NCI-H526 treated with DMSO at 0.1 percent for 48 hours (cell line): ENCODE measurements at regions not wholly inside any gene's neighbourhood (a gene's known extent, or its start where the extent isn't known, plus 50 kb on each side); places are given as distances from the start of the nearest gene placed in this dataset.

Source experiments
- DNase-seq: peaks from one replicate; lab custom pipeline; 2025; lab: John Stamatoyannopoulos, UW

DNA sequence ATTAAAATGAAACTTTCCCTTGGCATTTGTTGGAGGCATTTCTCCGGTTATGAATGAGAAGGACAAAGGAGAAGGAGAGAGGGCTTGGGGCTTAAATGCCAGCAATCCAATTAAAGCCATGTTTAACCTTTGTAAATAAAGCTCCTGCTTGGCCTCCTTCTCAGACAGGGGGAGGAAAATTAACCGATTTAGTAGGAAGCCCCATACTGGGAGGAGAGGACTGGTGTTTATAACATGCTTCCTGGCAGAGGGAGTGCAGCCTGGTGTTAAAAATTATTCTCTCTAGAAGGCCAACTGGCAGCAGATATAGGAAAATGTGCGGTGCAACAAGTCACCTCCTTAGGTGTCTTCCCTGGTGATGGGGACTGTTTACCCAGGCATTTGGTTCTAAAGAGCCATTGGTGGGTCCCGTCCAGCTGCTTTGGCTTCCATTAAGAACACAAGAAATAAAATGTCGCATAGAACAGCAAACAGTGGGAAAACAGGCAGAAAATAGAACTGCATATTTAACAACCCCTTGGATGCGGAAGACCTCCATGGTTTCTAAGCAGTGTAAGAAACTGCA lies 846.5 kb downstream of the TYW1 start:
- no peak for DNase-seq

- DNase-seq: no peak
Observed at GRCh38 chr7:67843615-67844014, 847.0 kb downstream of the TYW1 start.

GRCh38 chr7:67847092-67847787 lies 850.6 kb downstream of the TYW1 start:
- DNase-seq: no peak

DNA sequence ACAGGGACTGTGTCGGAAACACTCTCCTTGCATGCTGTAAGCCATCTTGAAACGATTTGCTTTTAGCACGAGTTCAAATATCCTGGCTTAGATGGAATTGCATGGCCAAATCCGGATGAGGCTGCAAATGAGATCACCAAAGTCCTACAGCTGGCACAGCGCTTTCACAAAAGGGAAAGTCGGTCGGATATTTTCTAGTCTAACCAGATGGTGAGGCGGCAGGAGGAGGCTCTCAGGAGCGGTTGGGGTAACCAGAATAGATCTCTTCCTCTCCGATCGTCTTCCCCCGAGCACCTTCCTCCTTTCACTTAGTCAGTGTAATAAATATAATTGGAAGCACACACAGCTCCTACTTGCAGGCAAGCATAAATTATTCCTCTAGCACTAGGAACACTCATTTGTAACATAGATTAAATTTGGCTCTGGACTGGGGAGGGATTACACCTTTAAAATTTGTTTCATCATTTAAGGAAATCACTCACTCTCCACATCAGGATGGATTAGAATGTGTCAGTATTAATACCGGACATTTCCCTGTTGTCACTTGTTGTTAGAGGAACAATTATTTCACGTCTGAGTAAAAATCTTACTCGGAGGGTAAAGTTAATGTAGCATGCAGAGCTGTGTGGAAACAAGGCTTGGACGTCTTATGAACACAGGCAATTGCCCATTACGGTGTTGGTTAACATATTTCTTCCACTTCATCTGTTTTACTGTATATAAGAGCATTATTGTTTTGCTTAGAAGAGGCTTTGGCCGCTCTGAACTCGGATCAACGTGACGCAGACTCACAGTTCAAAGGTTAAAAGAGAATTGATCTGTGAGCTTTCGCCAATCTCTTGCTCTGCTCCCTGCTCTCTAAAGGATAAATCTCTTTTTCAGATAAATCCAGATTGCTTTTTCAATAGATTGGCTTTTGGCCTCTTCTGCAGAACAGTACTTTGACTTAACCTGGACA lies 857.9 kb downstream of the TYW1 start:
- DNase-seq: no peak

GRCh38 chr7:67855322-67855721 lies 858.7 kb downstream of the TYW1 start:
- no peak for DNase-seq

DNA sequence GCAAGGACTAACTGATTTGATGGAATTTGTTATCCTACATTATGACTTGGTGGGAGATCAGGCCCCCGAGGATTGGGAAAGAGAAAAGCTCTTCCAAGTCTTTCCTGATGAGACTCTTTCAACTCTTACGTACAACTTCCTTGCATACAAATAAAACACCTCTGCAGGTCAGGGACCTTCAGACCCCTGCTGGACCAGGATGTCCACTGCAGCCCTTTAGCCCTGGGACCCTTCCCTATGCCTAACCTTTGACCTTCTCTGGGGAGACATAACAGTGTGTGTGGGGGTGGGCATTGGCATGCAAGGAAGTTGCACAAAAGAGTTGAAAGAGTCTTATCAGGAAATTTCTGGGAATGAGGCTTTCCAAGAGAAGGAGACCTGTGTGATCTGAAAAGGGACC lies 859.4 kb downstream of the TYW1 start:
- DNase-seq: no peak

- DNase-seq: no peak
Observed at GRCh38 chr7:67857698-67858097, 861.1 kb downstream of the TYW1 start.

DNA sequence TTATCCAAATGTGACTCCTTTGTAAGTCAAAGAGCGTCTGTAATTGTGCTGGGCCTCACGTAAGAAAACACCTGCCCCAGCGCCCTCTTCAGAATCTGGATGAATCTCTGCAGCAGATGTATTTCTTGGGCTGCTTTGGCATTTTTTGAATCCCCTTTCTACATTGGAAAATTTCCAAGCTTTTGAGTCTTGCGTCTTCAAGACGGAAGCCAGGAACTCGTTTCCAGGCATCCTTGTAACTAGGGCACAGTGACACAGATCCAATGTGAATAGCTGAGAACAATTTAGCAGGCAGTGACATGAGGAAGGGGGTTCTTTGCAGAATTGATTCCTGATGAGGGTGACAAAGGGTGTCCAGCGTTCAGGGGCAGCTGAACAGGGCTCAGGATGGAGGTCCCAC lies 862.3 kb downstream of the TYW1 start:
- no peak for DNase-seq

- no peak for DNase-seq
Observed at GRCh38 chr7:67863911-67864310, 867.3 kb downstream of the TYW1 start.

DNA sequence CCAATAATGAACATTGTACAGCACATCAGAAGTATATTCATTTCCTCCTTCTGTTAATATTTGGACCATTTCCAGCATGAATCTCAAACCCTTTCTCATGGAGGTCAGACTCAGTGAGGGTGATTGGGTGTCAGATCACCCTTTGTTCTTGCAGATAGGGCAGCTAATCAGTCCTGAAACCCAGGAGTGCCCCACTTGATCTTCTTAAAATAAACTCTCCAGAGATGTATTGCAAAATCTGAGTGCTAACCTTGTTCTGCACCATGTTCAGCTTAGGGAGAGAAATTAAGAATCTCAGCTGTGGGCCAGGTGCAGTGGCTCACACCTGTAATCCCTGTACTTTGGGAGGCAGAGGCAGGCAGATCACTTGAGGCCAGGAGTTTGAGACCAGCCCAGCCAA lies 869.4 kb downstream of the TYW1 start:
- DNase-seq: no peak

DNA sequence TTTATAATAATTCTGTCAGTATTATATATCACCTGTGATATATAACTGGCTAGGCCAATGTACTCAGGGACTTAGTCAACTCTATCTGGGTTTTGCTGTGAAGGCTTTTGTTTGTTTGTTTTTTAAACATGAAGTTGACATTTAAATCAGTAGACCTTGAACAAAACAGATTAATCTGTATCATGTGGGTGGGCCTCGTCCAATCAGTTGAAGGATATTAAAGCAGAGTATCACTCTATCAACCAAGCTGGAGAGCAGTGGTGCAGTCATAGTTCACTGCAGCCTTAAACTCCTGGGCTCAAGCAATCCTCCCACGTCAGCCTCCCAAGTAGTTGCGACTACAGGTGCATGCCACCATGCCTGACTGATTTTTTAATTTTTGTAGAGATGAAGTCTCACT lies 870.2 kb downstream of the TYW1 start:
- no peak for DNase-seq

- DNase-seq: no peak
Observed at GRCh38 chr7:67870396-67870795, 873.8 kb downstream of the TYW1 start.

DNA sequence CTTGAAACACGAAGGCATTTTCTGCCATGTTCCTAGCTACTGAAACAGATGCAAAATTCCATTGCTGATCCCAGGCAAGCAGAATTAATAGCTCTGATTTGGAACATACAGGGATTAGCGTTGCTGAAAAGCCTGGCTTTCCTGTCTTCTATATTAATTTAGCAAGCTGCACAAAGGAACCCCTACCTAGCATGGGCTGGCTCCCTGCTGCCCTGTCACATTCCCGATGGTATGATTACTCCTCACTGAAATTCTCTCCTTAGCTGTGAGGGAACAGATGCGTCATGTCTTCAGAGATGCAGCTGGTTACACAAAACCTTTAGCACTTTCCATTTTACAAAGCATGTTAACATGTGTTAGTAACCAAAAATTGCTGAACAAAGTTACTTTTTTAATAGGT lies 878.9 kb downstream of the TYW1 start:
- no peak for DNase-seq

DNA sequence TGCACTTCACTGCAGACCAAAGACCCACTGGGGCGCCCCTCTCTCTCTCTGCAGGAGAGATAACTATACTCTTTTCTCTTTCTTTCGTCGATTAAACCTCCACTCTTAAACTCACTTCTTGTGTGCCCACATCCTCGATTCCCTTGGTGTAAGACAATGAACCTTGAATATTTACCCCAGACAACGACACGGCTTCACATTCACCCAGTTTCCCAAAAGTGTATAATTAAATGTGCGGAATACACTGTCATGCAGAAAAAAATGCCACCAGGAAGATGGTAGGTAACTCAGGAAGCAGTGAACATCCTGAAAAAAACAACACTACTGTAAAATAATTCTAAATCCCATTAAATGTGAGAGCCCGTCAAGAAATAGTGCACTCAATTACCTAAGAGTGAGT lies 882.2 kb downstream of the TYW1 start:
- no peak for DNase-seq

- no peak for DNase-seq
Observed at GRCh38 chr7:67882843-67883242, 886.2 kb downstream of the TYW1 start.

DNA sequence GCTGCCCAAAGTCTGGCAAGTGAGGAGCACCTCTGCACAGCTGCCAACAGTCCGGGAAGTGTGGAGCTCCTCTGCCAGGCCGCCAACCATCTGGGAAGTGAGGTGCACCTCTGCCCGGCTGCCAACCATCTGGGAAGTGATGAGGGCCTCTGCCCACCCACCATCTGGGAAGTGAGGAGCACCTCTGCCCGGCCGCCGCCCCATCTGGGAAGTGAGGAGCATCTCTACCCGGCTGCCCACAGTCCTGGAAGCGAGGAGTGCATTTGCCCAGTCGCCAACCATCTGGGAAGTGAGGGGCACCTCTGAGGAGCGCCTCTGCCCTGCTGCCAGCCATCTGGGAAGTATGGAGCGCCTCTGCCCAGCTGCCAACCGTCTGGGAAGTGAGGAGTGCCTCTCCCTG lies 893.7 kb downstream of the TYW1 start:
- no peak for DNase-seq

DNA sequence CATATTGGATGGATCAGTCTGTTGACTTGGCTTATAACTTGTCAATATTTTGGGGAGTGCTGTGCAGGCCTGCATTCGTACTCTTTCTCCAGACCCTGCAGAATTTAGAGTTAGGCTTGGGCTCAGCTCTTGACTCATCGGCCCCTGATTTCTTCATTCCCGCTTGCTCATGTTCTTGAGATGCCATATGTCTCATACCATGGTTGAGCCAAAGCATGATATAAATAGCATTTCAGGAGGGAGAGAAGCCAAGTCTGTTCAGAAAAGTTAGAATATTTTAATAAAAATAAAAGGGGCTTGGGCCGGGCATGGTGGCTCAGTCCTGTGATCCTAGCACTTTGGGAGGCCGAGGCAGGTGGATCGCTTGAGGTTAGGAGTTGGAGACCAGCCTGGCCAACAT lies 898.1 kb downstream of the TYW1 start:
- DNase-seq: no peak

DNA sequence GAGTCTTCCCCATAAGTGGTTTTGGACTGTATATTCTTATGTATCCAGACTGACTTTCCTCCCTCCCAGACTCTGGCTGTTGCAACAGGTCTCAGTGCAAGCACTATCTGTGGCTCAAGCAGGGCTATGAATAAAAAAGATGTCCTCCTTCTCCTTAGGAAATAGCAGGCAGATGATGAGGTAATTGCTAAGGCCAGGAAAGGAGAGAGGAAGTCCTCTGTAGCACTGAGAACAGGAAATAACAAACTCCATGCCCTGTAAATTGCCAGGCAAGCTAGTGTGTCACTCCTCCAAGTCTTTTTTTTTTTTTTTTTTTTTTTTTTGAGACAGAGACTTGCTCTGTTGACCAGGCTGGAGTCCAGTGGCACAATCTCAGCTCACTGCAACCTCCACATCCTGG lies 900.1 kb downstream of the TYW1 start:
- DNase-seq: no peak

GRCh38 chr7:67900456-67900855 lies 903.8 kb downstream of the TYW1 start:
- no peak for DNase-seq

- no peak for DNase-seq
Observed at GRCh38 chr7:67901808-67902480, 905.3 kb downstream of the TYW1 start.

- no peak for DNase-seq
Observed at GRCh38 chr7:67907792-67908191, 911.2 kb downstream of the TYW1 start.

DNA sequence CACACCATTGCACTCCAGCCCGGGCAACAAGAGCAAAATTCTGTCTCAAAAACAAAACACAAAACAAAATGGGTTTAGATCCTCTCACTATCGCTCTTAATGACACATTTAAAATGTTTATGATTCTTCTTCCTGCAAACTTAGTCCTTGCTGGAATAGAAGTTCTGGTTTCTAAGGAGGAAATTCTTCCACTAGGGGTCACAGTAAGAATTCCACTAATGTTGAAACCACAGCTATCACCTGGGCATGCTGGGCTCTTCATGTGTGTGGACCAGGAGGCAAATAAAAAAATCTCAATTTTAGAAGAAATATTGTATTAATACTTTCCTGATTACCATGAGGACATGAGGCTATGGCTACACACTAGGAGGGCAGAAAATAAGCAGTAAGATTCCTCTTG lies 915.8 kb downstream of the TYW1 start:
- DNase-seq: no peak

- DNase-seq: no peak
Observed at GRCh38 chr7:67913604-67914003, 917.0 kb downstream of the TYW1 start.
